ENCODE measurements at regions not wholly inside any gene's neighbourhood (a gene's known extent, or its start where the extent isn't known, plus 50 kb on each side); places are given as distances from the start of the nearest gene placed in this dataset.
"Not testable (repeated sequence)": the region's sequence is repeated elsewhere in the genome, so short reads cannot be mapped to it uniquely, and the experiment has no call there.

DNA sequence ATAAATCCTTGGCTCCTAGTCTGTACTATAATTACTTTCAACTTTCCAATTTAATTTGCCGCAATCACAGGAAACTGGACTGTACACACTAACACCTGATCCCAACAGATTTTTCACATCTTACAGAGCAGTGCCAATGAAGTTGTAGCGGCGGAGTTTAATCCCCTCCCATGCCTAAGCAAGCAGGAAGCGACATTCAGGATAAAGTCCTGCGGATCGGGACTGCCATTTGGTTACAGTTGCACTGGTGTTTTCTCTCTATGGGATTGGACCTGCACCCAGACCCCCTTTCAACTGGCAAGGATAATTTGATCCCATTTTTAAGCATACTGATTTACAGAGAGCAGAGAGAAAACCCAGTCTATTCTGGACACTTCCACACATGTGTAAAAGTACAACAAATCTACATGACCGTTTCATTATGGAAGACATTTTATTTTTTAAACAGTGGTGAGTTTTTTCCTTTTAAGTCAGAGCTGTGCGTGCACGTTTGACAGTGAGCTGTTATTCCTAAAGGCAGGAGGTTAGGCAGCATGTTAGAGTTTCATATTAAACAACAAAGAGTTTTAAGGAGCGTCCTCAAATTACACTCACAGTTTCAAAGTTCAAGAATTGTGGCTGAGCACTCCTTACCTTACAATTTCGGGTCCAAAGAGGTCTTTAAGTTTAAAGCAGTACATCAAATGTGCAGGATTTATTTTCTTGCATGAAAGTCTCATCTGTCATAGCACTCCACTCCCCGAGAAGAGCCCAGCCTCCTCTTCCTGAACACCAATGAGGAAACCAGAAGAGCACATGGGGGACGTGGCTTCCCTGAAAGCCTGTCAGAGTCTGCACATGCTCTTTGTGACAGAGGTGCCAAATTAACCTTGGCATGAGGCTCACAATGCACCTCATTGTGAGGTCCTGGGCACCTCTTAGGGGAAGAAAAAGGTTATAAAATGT is 141.6 kb upstream of the RFC3 start:
- FAIRE-seq, result no peak

DNA sequence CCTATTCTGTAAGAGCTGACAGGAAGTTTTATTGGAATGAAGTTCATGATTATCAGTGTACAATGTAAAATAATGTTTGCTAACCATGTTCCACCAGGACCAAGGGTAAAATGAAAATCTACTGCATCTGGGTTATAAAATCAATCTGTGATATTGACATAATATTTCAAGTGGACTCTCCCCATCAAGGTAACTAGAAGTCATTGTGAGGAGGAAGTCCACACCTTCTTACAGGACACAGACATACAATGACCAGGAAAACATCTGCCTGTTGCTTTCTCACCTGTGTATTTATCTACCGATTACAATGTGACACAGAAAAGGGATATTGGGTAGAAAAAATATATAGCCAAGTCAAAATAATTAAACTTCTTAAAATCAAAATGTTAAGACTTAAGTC is 140.7 kb upstream of the RFC3 start:
- FAIRE-seq, result no peak

DNA sequence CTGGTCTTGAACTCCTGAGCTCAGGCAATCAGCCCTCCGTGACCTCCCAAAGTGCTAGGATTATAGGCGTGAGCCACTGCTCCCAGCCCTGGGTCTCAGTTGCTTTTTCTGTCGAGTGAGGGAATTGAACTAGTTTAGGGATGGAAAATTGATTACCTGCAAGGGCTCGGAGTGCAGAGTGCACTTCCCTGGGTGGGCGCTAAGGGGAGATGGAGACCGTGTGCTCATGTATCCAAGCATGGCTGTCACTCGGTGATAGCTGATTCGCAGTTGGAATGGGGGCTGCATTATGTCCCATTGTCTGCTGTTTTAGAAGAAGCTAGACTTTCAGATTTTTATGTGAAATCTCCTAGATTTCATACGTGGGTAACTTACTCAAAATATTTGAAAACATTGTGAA is 139.9 kb upstream of the RFC3 start:
- FAIRE-seq, result no peak

DNA sequence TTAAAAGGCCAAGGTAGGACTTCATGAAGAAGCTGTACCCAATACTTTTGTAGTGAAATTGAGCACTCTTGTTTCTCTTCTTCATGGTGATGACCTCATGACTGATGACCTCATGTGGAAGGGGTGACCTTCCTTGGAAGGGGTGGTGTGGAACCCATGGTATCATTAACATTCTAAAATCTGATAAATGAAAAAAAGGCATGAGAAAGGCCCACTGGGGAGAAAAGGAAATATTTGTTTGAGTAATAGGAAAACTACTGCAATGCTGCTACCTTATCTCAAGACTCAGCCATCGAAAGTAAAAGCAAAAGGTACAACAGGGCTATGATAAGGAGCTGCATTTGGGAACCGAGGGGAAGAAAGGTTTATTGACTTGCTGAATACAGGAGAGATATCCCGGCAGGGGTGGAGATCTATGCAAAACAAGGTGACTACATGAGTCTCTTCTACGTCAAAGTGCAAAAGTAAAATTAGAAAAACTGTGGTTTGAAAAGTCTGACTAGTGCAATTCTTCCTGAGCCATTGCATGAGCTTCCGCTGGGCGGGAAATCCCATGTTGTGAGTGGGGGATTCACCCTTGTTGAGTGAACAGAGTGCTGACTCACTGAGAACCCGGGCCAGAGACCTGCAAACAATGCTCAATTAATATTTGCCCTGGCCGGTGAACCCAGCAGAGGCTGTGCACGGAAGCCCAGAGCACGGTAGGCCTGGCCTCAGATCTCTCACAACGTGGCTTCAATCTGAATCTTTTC is 138.9 kb upstream of the RFC3 start:
- no peak for FAIRE-seq

DNA sequence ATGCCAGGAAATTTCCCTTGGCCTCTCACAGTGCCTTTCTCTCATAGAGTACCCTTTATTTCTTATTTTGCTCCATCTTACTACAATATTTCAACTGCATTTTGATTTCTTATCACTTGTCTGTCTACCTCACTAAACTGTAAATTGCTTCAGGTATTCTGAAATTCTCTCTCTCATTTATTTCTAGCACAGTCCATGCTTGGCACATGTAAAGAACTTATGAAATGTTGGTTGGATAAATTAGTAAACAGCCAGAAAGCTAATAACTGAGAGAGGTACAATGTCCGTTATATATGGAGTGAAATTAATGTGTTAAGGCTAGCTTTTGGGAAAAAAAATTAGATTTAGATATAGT is 138.3 kb upstream of the RFC3 start:
- FAIRE-seq, result no peak

DNA sequence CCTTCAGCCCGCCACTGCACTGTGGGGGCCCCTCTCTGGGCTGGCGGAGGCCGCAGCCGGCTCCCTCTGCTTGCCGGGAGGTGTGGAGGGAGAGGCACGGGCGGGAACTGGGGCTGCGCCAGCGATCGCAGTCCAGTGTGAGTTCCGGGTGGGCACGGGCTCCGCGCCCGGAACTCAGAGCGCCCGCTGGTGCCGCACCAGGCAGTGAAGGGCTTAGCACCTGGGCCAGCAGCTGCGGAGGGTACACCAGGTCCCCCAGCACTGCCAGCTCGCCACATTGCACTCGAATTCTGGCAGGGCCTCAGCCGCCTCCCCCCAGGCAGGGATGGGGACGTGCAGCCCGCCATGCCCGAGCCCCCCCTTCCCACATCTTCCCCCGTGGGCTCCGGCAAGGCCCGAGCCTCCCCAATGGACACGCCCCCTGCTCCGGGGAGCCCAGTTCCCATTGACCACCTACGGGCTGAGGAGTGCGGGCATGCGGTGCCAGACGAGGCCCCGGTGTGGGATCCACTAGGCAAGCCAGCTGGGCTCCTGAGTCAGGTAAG is 135.9 kb upstream of the RFC3 start:
- no peak for FAIRE-seq

DNA sequence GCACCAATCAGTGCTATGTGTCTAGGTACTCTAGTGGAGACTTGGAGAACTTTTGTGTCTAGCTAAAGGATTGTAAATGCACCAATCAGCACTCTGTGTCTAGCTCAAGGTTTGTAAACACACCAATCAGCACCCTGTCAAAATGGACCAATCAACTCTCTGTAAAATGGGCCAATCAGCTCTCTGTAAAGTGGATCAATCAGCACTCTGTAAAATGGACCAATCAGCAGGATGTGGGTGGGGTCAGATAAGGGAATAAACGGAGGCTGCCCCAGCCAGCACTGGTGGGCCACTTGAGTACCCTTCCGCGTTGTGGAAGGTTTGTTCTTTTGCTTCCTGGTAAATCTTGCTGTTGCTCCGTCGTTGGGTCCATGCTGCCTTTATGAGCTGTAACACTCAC is 135.3 kb upstream of the RFC3 start:
- not testable (repeated sequence) for FAIRE-seq

DNA sequence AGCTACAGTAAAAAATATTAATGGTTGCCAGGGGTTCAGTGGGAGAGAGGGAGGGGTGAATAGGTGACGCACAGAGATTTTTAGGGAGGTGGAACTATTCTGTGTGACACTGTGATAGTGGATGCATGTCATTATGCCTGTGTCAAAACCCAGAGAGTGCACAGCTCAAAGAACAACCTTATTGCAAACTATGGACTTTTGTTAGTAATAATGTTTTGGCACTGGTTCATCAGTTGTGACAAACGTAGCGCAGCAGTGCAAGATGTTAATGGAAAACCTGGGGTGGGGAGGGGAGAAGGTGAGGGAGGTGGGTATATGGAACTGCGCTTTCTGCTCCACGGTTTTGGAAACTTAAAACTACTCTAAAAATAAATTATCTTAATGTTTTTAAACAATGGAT is 134.6 kb upstream of the RFC3 start:
- no peak for FAIRE-seq

DNA sequence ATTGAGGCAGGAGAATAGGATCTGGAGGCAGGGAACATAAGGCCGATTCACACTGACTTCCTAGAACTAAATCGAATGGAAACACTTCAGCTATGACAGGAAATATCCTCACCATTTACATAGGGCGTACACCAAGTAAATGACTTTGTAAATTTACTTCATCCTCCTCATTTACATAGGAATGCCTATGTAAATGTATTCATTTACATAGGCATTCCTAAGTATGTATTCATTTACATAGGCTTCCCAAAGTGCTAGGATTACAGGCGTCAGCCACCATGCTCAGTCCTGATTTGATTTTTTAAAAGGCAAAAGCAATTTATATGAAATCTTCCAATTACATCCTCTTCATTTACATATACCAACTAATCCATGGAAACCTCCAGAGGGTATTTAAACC is 133.1 kb upstream of the RFC3 start:
- no peak for FAIRE-seq

DNA sequence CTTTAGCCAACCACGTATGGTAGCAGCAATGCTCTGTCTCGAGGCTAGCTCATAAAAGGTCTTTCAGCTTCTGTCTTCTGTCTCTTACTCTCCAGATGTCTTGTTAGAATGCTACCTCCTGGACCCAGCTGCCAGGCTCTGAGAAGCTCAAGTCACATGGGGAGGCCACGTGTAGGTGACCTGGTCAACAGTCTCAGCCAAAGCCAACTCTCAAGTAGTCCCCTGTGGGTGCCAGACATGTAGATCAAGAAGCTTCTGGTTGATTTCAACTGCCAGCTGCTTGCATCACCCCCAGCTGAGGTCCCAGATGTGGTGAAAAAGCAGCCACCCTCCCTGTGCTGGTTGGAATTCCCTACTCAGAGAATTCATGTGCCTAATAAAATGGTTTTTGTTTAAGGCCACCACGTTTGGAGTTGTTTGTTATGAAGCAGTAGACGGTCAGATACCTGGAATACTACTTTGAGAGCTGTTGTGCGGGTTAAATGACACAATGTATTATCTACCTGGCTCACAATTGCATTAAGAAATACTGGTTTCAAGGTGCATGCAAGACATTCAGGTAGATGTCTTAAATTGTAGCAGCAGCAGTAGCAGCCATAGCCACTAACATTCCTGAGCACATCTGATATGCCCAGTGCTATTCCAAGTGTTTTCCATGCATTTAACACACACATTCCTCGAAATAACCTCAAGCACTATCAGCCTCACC is 131.0 kb upstream of the RFC3 start:
- no peak for FAIRE-seq

DNA sequence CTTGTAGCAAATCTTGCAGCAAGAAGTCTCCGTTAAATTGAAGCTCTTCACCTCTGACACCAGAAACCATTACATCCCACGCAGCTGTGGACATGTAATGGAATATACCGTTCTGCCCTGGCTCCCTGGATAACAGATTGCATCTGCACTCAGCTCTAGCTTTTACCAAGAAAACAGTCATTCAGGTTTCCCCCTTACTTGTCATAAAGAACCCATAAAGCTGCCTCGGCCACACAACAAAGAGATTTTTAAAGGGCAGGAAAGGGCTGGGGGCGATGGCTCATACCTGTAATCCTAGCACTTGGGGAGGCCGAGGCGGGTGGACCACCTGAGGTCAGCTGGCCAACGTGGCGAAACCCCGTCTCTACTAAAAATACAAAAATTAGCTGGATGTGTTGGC is 127.6 kb upstream of the RFC3 start:
- no peak for FAIRE-seq

DNA sequence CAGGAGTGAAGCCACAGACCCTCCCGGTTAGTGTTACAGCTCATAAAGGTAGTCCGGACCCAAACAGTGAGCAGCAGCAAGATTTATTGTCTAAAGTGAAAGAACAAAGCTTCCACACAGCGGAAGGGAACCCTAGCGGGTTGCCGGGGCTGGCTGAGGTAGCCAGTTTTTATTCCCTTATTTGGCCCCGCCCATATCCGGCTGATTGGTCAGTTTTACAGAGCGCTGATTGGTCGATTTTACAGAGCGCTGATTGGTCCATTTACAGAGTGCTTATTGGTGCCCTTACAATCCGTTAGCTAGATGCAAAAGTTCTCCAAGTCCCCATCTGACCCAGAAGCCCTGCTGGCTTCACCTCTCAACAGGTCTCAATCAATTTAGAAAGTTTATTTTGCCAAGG is 126.0 kb upstream of the RFC3 start:
- FAIRE-seq, result no peak

DNA sequence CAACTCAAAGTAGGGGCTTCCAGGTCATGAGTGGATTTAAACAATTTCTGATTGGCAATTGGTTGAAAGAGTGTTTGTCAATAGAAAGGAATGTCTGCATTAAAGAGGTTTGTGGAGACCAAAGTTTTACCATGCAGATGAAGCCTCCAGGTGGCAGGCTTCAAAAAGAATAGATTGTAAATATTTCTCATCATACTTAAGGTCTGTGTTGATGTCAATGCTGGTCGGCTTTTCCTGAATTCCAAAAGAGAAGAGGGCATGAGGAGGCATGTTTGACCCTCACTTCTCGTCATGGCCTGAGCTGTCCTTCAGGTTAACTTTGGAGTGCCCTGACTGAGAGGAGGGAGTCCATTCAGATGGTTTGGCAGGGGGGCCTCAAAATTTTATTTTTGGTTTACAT is 125.4 kb upstream of the RFC3 start:
- FAIRE-seq, result no peak

DNA sequence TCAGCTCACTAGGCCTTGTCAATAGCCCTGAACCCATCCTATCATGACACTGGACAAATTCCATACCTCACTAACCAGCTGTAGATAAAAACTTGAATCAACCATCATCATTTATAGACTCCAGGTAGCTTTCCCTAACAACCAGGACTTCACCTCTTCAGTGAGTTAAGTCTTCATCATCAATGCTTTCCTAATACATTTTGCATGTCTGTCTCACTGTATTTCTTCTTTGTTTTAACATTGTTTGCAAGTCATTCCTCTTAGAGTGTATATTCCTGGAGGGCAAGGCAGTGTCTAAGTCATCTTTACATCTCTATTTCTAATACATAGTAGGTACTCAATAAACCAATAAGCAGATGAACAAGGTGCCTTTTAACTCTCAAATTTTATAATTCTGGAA is 123.4 kb upstream of the RFC3 start:
- FAIRE-seq, result no peak

DNA sequence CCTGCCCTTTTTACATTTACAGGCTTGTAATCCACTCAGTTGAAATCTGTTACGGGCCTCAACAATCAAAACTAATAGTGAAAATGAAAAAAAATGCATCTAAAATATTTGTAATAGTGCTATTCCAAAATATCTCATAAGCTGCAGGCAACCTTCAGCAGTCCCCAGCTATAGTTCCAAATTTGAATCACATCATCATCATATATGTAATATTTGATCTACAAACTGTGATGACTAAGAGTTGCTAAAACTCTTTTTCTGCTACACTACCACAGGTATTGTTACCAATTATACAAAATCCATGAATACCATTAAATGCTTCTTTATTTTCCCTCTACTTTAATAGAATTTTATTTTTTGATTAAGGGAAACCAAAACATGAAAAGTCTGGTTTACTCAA is 121.4 kb upstream of the RFC3 start:
- FAIRE-seq, result no peak

DNA sequence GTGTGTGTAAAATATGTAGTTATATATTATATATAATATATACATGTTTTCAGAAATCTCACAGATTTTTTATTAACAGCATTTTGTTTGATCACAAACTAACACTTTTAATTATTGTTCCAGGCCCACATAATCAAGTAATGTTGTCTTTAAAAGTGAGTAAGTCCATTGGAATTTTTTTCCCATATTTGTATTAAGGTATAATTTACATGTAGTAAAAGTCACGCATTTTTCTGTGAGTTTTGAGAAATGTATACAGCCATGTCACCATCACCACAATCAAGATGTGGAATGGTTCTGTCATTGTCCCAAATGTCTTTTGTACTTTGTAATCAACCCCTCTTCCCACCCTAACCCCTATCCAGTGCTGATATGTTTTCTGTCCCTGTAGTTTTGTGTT is 120.0 kb upstream of the RFC3 start:
- FAIRE-seq, result no peak

DNA sequence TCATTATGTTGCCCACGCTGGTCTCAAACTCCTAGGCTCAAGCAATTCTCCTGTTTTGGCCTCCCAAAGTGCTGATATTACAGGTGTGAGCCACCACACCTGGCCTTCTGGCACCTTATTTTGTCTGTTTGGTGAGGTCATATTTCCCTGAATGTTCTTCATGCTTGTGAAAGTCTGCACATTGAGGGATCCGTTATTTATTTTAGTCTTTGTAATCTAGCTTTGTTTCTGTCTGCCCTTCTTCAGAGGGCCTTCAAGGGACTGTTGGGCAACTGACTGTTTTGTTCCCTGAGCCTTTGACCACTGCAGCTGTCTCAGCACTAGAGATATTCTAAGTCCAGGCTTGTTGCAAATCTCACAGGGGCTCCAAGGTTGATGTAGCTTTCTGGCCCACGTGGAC is 110.5 kb upstream of the RFC3 start:
- FAIRE-seq, result no peak

DNA sequence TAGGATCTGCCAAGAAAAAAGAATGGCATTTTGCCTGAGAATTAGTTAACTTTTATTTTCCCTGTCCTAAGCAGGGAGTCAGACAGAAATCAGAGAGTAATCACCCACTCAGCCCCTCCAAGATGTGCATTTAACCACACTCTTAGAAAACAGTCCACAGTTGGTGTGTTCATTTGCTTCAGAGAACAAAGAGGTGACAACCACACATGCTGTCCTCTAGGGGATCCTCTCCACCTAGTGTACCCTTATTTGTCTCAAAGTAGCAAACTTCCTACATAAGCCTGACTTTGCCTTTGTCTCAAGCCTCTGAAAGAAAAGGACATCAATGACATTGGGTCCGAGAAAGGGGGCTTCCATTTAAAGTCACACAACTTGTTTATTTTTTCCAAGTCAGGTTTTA is 107.0 kb upstream of the RFC3 start:
- no peak for FAIRE-seq

DNA sequence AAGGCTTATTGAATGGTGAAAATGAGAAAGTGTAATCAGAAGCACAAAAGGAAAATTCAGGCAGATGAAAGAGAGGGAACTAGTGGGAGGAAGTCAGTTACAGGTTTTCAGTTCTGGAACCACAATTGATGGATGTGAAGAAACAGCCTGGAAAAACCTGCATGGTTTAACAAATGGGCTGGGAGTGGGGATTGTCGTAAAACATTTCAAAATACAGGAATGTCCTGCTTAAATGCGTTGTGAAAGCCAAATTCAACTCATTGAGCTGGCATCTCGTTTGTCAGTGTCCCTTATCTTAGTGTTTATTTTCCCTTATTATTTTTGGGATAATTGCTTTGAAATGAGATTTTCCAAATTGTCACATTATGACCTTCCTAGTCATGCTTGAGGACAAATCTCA is 106.5 kb upstream of the RFC3 start:
- FAIRE-seq, result no peak

DNA sequence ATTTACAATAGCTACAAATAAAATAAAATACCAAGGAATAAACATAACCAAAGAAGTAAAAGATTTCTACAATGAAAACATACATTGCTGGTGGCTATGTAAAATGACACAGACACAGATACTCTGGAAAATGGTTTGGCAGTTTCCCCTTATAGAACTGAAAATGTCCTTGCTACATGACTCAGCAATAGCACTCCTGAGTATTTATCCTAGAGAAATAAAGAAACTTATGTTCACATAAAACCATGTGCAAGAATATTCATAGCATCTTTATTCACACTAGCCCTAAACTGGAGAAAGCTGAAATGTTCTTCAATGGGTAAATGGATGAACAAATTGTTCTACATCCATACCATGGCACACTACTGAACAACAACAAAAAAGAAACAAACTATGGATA is 100.2 kb upstream of the RFC3 start:
- no peak for FAIRE-seq

DNA sequence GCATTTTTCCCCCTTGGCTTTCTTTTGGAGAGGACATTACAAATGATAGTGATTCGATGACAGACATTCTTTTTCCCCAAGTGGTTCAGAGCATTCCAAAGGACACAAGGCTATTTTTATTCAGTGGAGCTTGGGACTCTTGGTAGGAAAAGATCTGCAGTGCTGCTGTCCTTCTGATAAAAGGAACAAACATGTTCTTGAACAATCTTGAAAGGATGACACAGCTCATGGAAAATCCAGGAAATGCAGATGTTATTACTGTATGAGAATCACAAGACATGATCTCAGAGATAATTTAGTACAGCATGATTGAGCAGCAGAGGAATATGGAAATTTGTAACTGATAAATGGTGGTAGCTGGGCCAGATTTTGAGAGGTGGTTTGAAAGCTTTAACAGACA is 96.2 kb upstream of the RFC3 start:
- FAIRE-seq, result no peak

DNA sequence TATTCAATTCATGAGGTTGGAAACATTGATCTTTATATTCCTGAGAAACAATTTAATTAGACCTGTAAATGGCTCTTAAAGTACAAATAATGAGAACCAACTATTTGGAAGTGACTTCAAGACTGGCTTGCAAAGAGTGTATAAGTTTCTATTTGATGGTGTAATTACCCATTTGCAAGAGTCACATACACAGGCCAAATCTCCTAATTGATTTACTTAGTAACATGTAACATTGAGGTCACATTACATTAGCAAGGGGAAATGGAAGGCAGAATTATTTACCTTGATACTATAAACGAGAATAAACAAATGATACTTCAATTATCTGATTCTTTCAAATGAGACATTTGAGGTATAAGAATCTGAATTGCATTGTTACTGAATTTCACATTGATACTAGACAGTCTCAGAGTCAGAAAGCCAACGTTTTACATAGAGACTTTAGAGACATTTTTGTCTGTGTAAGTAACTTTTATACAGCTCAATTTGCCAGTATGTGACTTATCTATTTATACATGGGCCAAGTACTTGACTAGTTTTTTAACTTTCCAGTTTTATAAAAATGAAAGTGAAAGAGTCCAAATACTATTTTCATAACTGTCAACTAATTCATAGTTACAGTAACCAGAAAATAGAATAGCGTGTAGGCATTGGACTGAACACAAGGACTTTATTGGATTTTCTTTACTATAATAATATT is 95.6 kb upstream of the RFC3 start:
- FAIRE-seq, result no peak

DNA sequence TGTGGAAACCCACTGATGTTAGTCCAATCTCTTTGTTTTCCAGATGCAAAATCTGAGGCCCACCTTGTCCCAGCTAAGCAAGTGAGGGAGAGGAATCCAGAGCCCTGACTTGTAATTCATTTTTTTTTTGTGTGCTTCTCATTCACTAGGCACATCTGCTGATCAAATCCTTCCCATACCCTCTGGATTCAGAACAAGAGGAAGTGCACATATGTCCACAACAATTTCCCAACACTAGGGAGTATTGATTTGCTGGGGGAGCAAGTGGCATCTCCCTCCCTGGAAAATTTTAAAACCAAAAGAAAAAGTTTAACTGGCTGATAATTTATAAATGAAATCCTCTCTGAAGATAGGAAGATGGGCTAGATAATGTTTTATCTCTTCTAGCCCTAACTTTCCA is 94.6 kb upstream of the RFC3 start:
- FAIRE-seq, result no peak
